Mesenchymal stem cell (in vitro differentiated cells and primary cell): ENCODE measurements at regions not wholly inside any gene's neighbourhood (a gene's known extent, or its start where the extent isn't known, plus 50 kb on each side); places are given as distances from the start of the nearest gene placed in this dataset.

ENCODE experiments used
- DNase-seq: peaks from one replicate; pipeline ENCODE4 v3.0.0-alpha.2; 2013
- H2AFZ ChIP-seq: one replicate; pipeline ENCODE4 v1.6.1; 2013; ENCODE audit warnings: low read depth, mild to moderate bottlenecking, control low read depth, inconsistent platforms, low read length, moderate library complexity
- H2AK5ac ChIP-seq: 2 replicates; pipeline ENCODE4 v1.6.1; 2013; ENCODE audit warnings: low read length, moderate library complexity, mild to moderate bottlenecking, inconsistent platforms; ENCODE audit not compliant: severe bottlenecking
- H2BK120ac ChIP-seq: one replicate; pipeline ENCODE4 v1.6.1; 2013; ENCODE audit warnings: low read depth, mild to moderate bottlenecking, inconsistent platforms, low read length, moderate library complexity
- H2BK12ac ChIP-seq, 2 experiments: one replicate each; pipeline ENCODE4 v1.6.1; 2013; ENCODE audit warnings: inconsistent platforms in 2 of 2, low read length in 2 of 2, mild to moderate bottlenecking in 2 of 2, moderate library complexity in 2 of 2, control low read depth in 1 of 2
- H2BK15ac ChIP-seq: one replicate; pipeline ENCODE4 v1.6.1; 2013; ENCODE audit warnings: mild to moderate bottlenecking, low read depth, inconsistent platforms; ENCODE audit not compliant: poor library complexity, severe bottlenecking
- H2BK5ac ChIP-seq: 2 replicates; pipeline ENCODE4 v1.6.1; 2013; ENCODE audit warnings: low read depth, mild to moderate bottlenecking, low read length, control low read depth, inconsistent platforms; ENCODE audit not compliant: poor library complexity, severe bottlenecking
- H3K14ac ChIP-seq, 2 experiments: one replicate each; pipeline ENCODE4 v1.6.1; 2013; ENCODE audit warnings: inconsistent platforms in 2 of 2, low read length in 2 of 2, control low read depth in 1 of 2, mild to moderate bottlenecking in 1 of 2, moderate library complexity in 1 of 2
- H3K18ac ChIP-seq, 2 experiments: one replicate each; pipeline ENCODE4 v1.6.1; 2013; ENCODE audit warnings: inconsistent platforms in 2 of 2, low read length in 2 of 2, control low read depth in 1 of 2, low read depth in 1 of 2, mild to moderate bottlenecking in 1 of 2
- H3K23ac ChIP-seq, 2 experiments: one replicate each; pipeline ENCODE4 v1.6.1; 2013; ENCODE audit warnings: inconsistent platforms in 2 of 2, low read length in 2 of 2, mild to moderate bottlenecking in 2 of 2, moderate library complexity in 2 of 2, control low read depth in 1 of 2
- H3K27ac ChIP-seq: 2 replicates; pipeline ENCODE4 v1.5.1; 2013; ENCODE audit warnings: mild to moderate bottlenecking, moderate library complexity, low read length, control low read depth, inconsistent platforms; ENCODE audit not compliant: poor library complexity, severe bottlenecking
- H3K27me3 ChIP-seq, 2 experiments: 2 replicates each; pipeline versions ENCODE4 v1.6.1 to v1.7.0; 2013; ENCODE audit warnings: low read length in 2 of 2, mild to moderate bottlenecking in 2 of 2, moderate library complexity in 2 of 2, control low read depth in 1 of 2, inconsistent platforms in 1 of 2; ENCODE audit not compliant: control insufficient read depth in 1 of 2, insufficient read depth in 1 of 2
- H3K36me3 ChIP-seq, 2 experiments: 2 replicates each; pipeline versions ENCODE4 v1.6.1 to v1.7.0; 2013; ENCODE audit warnings: low read length in 2 of 2, control low read depth in 1 of 2, inconsistent platforms in 1 of 2, low read depth in 1 of 2, mild to moderate bottlenecking in 1 of 2; ENCODE audit not compliant: insufficient read depth in 2 of 2, control insufficient read depth in 1 of 2
- H3K4ac ChIP-seq, 2 experiments: one replicate each; pipeline ENCODE4 v1.6.1; 2013; ENCODE audit warnings: inconsistent platforms in 2 of 2, low read length in 2 of 2, mild to moderate bottlenecking in 2 of 2, moderate library complexity in 2 of 2, control low read depth in 1 of 2, low read depth in 1 of 2
- H3K4me1 ChIP-seq: 2 replicates; pipeline ENCODE4 v1.6.1; 2013; ENCODE audit warnings: low read depth, low read length, control low read depth; ENCODE audit not compliant: control insufficient read depth, insufficient read depth
- H3K4me2 ChIP-seq: 2 replicates; pipeline ENCODE4 v1.6.1; 2013; ENCODE audit warnings: low read length, mild to moderate bottlenecking, inconsistent platforms; ENCODE audit not compliant: poor library complexity, severe bottlenecking
- H3K4me3 ChIP-seq, 2 experiments: 2 replicates each; pipeline versions ENCODE4 v1.5.1 to v1.7.0; 2013; ENCODE audit warnings: low read length in 2 of 2, mild to moderate bottlenecking in 2 of 2, control low read depth in 1 of 2, low read depth in 1 of 2; ENCODE audit not compliant: insufficient read depth in 1 of 2
- H3K79me1 ChIP-seq: replicated peaks from 2 replicates; pipeline ENCODE4 v1.6.1; 2013; ENCODE audit warnings: mild to moderate bottlenecking, control low read depth, low read length, inconsistent platforms; ENCODE audit not compliant: poor library complexity, severe bottlenecking
- H3K9ac ChIP-seq: 2 replicates; pipeline ENCODE4 v1.7.0; 2013; ENCODE audit warnings: mild to moderate bottlenecking, low read length, moderate library complexity
- H3K9me3 ChIP-seq: 2 replicates; pipeline ENCODE4 v1.7.0; 2013; ENCODE audit warnings: mild to moderate bottlenecking, low read length; ENCODE audit not compliant: control insufficient read depth
- H4K8ac ChIP-seq: one replicate; pipeline ENCODE4 v1.6.1; 2013; ENCODE audit warnings: inconsistent platforms, mild to moderate bottlenecking, low read length, moderate library complexity
- H4K91ac ChIP-seq: one replicate; pipeline ENCODE4 v1.6.1; 2013; ENCODE audit warnings: mild to moderate bottlenecking, low read length, inconsistent platforms
- WGBS: methylation state at CpG from one replicate; pipeline ENCODE4 v1.1.7; 2013; ENCODE audit warnings: mixed read lengths; 5-methylcytosine and 5-hydroxymethylcytosine counted together

DNA sequence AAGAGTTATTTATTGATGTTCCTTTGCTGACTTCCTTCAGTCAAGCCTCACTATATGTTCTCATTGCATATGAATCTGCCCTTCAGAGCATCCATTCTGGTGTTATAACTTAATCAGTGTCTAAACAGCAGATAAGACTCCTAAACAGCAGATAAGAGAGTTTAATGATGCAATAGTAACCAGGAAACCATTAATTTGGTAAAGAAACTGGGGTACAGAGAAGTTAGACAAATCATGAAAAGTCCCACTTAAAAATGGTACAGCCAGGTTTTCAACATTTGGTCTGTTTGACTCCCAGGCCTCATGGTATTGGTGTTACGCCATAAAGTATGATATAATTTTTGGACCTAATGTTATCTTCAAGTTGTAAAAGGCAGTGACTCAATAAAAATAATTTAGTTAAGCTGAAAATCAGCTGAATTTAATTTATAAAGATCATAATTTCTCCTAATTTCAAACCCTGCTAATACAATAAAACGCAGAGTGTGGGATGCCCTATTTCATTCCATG is 127.4 kb upstream of the DST start:
- 100% methylated on average over 1 of the region's 2 CpGs for WGBS
- Histone ChIP-seq H2BK120ac (no peak overlapping the region), H2AK5ac (no peak overlapping the region), H3K36me3 (no peaks in the 10 kb centered on the region), H2BK5ac (no peak overlapping the region), H3K27me3 (no peaks in the 10 kb centered on the region), H3K18ac (no peak overlapping the region), H2BK12ac (no peak overlapping the region), H3K79me1 (no peaks in the 10 kb centered on the region), H3K4me2 (no peak overlapping the region), H3K4me1 (peaks cover 17% of the 10 kb centered on the region), H2BK15ac (no peak overlapping the region), H3K23ac (no peak overlapping the region), H2AFZ (no peak overlapping the region), H3K14ac (no peak overlapping the region), H3K4me3 (no peak overlapping the region), H4K91ac (no peak overlapping the region), H3K9me3 (no peaks in the 10 kb centered on the region), H3K9ac (no peak overlapping the region), H3K27ac (no peak overlapping the region), H4K8ac (no peak overlapping the region), H3K4ac (no peak overlapping the region)
- DNase-seq = no peak

DNA sequence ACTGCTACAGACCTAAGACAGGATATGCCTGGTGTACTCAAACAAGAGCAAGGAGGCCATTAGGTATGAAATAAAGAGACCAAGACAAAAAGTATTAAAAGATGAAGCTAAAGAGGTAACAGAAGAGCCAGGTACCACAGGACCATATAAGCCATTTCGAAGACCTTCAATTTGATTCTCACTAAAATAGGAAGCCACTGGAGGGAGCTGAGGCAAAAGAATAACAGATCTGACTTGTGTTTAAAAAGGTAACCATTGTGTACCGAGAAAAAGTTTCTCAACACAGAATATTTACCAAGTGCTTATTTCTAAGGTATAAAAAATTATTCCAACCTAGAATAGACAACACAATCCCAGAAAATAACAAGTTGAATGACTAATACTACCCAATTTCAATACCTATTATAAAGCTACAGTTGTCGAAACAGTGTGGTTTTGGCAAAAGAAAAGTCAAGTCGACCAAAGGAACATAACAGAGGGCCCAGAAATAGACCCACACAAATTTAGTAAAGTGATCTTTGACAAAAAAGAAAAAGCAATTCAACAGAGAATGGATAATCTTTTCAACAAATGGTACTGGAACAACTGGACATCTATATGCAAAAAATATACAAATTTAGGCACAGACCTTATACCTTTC is 125.3 kb upstream of the DST start:
- Histone ChIP-seq H3K4ac (no peak overlapping the region), H4K8ac (no peak overlapping the region), H3K36me3 (no peaks in the 10 kb centered on the region), H2BK120ac (no peak overlapping the region), H3K14ac (no peak overlapping the region), H3K79me1 (no peaks in the 10 kb centered on the region), H3K23ac (no peak overlapping the region), H2AFZ (no peak overlapping the region), H4K91ac (no peak overlapping the region), H3K18ac (no peak overlapping the region), H3K9ac (no peak overlapping the region), H3K4me1 (peaks cover 21% of the 10 kb centered on the region), H2AK5ac (no peak overlapping the region), H3K4me3 (no peak overlapping the region), H3K9me3 (no peaks in the 10 kb centered on the region), H2BK12ac (no peak overlapping the region), H3K27me3 (no peaks in the 10 kb centered on the region), H2BK15ac (no peak overlapping the region), H2BK5ac (no peak overlapping the region), H3K4me2 (no peak overlapping the region), H3K27ac (no peak overlapping the region)
- no peak for DNase-seq
- WGBS = 95% methylated on average over 4 of the region's 4 CpGs

DNA sequence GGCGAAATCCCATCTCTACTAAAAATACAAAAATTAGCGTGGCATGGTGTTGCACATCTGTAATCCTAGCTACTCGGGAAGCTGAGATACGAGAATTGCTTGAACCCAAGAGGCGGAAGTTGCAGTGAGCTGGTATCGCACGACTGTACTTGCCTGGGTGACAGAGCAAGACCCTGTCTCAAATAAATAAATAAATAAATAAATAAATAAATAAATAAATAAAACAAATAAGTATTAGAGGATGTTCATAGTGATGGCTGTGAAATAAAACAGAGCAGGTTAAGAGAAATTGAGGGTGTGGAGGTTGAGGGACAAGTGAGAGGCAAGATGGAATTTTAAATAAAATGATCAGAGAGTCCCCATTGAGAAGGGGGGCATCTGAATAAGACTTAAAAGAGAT is 124.7 kb upstream of the DST start:
- no peak overlapping the region for H3K4ac ChIP-seq

DNA sequence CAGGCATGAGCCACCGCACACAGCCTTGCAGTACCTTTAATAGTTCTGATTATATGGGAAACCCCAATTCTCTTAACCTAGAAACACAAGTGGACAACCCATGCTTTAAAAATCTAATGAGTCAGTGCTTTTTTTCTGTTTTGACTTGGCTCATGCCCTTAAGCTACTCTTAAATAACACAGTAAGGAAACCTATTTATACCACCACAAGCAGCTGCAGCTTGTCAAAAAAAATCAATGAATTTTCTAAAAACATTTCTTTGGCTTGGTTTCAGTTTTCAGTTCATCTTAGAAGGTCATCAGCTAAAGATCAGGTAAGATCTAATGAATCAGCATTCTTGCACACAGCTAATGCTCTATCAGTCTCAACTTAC is 124.1 kb upstream of the DST start:
- Histone ChIP-seq H2BK12ac (no peak overlapping the region), H2BK15ac (no peak overlapping the region), H3K9me3 (no peaks in the 10 kb centered on the region), H3K27ac (no peak overlapping the region), H3K4me2 (no peak overlapping the region), H3K4ac (no peak overlapping the region), H3K18ac (no peak overlapping the region), H3K36me3 (no peaks in the 10 kb centered on the region), H2BK5ac (no peak overlapping the region), H3K79me1 (no peaks in the 10 kb centered on the region), H3K27me3 (no peaks in the 10 kb centered on the region), H3K23ac (no peak overlapping the region), H3K4me3 (no peak overlapping the region), H4K8ac (no peak overlapping the region), H2BK120ac (no peak overlapping the region), H3K14ac (no peak overlapping the region), H3K9ac (no peak overlapping the region), H2AFZ (no peak overlapping the region), H3K4me1 (peaks cover 16% of the 10 kb centered on the region), H4K91ac (no peak overlapping the region), H2AK5ac (no peak overlapping the region)
- DNase-seq = peak; percentile 74
- 68% methylated on average over 1 of the region's 1 CpG for WGBS

More for the DNA sequence above, 124.7 kb upstream of the DST start:
- H2BK15ac ChIP-seq = no peak overlapping the region
- H3K27ac ChIP-seq = no peak overlapping the region
- H3K27me3 ChIP-seq = no peaks in the 10 kb centered on the region
- no peak overlapping the region for H3K4me3 ChIP-seq
- H2AFZ ChIP-seq = no peak overlapping the region
- no peak overlapping the region for H3K4me2 ChIP-seq
- H3K23ac ChIP-seq = no peak overlapping the region
- H3K4me1 ChIP-seq = peaks cover 17% of the 10 kb centered on the region
- no peak overlapping the region for H2BK12ac ChIP-seq
- no peak overlapping the region for H4K91ac ChIP-seq
- no peak overlapping the region for H3K9ac ChIP-seq
- DNase-seq = no peak
- H3K18ac ChIP-seq = peak overlapping the region in 1 of 2 experiments; percentile 11
- no peaks in the 10 kb centered on the region for H3K79me1 ChIP-seq
- no peak overlapping the region for H2BK120ac ChIP-seq
- H3K36me3 ChIP-seq = no peaks in the 10 kb centered on the region
- WGBS = 97% methylated on average over 5 of the region's 7 CpGs
- H2BK5ac ChIP-seq = no peak overlapping the region
- H4K8ac ChIP-seq = no peak overlapping the region
- no peaks in the 10 kb centered on the region for H3K9me3 ChIP-seq
- H2AK5ac ChIP-seq = no peak overlapping the region
- no peak overlapping the region for H3K14ac ChIP-seq
